Tibial nerve (tissue), 4 donors: ENCODE measurements at regions not wholly inside any gene's neighbourhood (a gene's known extent, or its start where the extent isn't known, plus 50 kb on each side); places are given as distances from the start of the nearest gene placed in this dataset.

Source experiments
- CTCF ChIP-seq, 5 experiments: fragments of 200-600 bp in 3 of 5; fragments of 450-650 bp in 2 of 5; sonication (generic) in 3 of 5; IDR thresholded peaks; one replicate each; pipeline ENCODE4 v1.5.1; 2016 to 2019; ENCODE audit warnings: antibody characterized with exemption in 5 of 5, mild to moderate bottlenecking in 3 of 5, moderate library complexity in 2 of 5
- EP300 ChIP-seq, 2 donors: sonication (generic); formaldehyde crosslinking; IDR thresholded peaks; one replicate each; pipeline ENCODE4 v1.6.1; 2017; ENCODE audit warnings: antibody characterized with exemption in 2 of 2, mild to moderate bottlenecking in 1 of 2
- POLR2A ChIP-seq, 2 donors: fragments of 450-650 bp; IDR thresholded peaks; one replicate each; pipeline ENCODE4 v1.6.1; 2017; ENCODE audit warnings: antibody characterized with exemption in 2 of 2, mild to moderate bottlenecking in 2 of 2, moderate library complexity in 2 of 2

GRCh38 chr11:80083531-80083951, 642.7 kb upstream of the TENM4 start:
- TF ChIP-seq CTCF (IDR thresholded peaks at IDR 0.05) (no peak), POLR2A (IDR thresholded peaks at IDR 0.05) (no peak), EP300 (IDR thresholded peaks at IDR 0.05) (no peak)
